HG03196 (cell line): ENCODE measurements at regions not wholly inside any gene's neighbourhood (a gene's known extent, or its start where the extent isn't known, plus 50 kb on each side); places are given as distances from the start of the nearest gene placed in this dataset.
"Not testable (repeated sequence)": the region's sequence is repeated elsewhere in the genome, so short reads cannot be mapped to it uniquely, and the experiment has no call there.

ENCODE experiments used
- ATAC-seq: cut with Tn5 transposase; IDR thresholded peaks from one replicate; pipeline ENCODE4 v1.9.1; 2021; ENCODE audit not compliant: unreplicated experiment

DNA sequence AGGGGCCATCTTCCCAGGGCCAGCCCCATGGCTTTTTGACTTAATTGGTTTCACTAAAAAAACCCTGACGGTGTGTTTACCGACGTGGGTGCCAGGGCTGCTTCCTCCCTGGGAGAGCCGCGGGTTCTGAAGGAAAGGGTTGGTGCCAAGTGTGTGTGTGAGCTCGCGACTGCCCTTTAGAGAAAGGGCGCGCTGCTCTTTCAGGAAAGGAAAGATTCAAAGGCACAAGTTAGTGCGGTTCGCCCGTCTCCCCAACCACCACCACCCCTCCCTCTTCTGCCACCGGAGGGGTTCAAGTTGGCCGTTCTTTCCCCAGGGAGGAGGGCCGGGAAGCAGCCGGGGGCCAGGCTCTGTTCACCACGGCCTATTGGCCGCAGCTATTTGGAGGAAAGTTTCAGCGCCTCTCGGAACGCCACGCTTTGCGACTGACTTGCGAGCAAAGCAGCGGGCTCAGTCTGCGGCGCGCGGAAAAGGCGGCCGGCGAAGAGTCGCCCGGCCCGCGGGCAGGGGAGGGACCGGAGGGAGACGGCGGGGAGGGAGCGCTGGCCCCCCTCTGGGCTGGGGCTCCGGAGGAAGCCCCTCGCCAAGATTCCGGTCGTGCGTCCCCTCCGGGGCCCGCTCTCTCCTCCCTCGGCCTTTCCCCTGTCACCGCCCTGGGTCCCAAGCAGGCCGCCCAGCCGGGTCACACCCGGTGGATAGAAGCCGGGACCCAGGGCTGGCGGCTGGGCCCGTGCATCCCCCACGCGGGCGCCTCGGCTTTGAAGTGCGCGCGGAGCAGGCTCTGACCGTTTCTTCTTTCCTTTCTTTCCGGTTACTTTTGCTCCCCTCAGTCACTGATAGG is 165.9 kb upstream of the PPP1R3A start:
- ATAC-seq: no peak

DNA sequence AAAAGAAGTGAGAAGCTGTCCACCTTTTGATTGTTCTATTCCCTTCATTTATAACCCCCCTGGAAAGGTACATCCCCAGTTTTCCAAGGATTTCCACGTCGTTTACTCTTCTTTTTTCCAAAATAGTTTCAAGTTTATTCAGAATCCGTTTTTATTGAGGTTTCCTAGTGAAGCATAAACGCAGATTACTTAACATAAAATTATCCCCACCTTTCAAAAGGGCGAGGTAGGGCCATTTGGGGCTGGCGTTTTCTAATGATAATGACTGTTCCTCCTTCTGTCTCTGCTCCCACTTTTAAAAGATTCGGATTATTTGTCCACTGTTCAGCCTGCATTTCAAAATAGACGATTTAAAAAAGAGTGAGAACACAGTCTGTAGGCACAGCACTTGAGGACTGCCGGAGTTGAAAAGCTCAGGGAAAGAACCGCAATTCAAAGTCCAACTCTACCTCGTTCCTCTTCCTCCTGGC is 165.2 kb upstream of the PPP1R3A start:
- ATAC-seq: no peak

DNA sequence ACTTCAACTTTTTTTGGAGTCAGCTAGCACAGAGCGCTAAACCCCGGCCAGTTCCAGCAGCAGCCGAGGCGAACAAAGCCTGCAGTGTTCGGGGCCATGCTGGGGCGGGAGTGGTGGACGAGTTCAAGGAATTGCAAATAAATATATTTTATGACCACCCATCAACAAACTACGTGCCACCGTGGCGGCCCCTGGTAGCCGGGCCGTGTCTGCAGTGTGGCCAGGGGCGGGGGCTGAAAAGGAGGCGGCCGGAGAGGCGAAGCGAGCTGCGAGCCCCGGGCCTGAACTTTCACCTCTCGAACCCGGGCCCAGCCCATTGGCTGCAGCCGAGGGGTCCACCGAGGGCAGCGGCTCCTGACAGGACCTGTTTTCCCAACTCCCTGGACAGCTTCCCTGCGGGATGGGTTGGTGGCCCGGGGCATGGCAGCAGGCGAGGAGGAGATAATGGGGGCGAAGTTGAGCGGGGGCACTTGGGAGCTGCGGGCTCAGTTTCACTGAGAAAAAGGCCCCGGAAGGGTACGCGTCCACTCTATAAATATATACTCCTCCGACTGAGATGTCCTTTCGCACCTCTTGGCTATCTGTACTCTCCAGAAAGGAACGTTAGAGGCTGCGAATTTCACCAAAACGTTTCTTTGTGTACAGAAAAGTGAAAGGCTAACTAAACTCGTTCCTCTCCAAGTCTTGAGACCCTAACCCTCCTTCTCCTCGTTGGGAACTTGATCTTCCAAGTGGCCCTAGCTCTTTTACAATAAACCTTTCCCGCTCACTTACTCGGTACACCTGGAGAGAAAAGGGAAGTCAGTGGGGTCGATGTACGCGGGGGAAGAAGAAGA is 164.6 kb upstream of the PPP1R3A start:
- no peak for ATAC-seq

DNA sequence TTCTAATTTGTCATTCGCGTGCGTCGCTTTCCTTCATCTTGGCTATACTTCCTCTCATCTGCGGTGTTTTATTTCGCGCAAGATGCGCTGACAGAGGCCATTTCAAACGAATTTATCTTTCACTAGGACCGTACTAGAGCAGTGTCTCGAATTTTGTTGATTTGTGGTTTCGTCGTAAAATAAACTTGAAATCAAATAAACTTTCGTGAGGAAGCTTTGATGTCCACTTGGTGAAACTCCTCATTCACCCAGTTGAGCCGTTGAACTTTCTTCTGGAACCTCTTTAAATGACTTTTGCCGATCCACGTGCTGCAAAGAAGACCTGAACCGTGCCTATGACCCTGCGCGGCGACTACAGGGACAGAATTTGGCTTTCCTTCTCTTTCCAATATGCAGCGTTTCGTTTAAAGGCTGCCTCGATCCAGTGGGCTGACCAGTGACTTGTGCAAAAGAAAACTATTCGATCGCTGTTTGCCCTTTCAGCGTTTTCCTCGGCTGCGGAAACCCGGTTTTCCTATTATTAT is 163.9 kb upstream of the PPP1R3A start:
- ATAC-seq: no peak

DNA sequence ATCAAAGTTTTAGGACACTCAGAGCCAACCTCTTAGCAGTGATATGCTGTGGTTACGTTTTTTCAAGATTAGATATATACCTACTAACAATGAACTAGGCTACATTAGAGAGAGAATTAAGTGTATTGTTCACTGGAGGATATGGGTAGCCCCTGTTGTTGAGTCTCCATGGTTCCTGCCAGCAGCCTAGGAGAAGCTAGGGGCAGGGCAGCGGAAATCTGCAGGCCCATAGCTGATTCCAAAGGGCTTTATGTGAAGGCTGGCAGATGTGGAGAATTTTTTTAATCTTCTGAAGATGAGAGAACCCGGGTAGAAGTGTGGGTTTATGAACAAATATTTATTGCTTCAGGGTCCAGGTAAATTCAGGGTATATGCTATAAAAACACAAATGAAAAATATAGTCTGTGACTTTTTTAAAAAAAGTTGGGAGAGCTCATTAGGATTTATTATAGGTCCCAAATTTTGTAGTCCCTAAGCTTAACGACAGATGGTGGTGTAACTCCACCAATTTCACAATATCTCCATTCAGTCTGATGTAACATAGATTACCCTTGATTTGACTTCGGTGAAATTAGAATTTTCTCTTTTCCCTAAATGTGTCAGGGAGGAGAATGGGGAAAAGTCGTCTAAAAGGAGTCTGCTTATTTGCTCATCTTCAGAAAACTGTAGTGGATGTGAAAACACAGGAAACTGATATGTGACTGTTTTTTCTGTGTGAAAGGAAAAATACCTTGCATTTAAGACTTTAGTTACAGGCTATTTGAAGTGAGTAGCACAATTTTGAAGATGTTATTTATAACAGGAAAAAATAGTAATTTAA is 163.0 kb upstream of the PPP1R3A start:
- no peak for ATAC-seq

DNA sequence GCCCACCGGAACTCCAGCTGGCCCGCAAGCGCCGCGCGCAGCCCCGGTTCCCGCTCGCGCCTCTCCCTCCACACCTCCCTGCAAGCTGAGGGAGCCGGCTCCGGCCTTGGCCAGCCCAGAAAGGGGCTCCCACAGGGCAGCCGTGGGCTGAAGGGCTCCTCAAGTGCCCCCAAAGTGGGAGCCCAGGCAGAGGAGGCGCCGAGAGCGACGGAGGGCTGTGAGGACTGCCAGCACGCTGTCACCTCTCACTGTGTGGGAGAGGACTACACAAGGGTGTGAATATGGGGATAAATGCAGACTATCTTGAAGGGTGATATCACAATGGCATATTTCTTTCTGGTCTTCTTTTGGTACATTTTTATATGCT is 158.3 kb upstream of the PPP1R3A start:
- not testable (repeated sequence) for ATAC-seq

DNA sequence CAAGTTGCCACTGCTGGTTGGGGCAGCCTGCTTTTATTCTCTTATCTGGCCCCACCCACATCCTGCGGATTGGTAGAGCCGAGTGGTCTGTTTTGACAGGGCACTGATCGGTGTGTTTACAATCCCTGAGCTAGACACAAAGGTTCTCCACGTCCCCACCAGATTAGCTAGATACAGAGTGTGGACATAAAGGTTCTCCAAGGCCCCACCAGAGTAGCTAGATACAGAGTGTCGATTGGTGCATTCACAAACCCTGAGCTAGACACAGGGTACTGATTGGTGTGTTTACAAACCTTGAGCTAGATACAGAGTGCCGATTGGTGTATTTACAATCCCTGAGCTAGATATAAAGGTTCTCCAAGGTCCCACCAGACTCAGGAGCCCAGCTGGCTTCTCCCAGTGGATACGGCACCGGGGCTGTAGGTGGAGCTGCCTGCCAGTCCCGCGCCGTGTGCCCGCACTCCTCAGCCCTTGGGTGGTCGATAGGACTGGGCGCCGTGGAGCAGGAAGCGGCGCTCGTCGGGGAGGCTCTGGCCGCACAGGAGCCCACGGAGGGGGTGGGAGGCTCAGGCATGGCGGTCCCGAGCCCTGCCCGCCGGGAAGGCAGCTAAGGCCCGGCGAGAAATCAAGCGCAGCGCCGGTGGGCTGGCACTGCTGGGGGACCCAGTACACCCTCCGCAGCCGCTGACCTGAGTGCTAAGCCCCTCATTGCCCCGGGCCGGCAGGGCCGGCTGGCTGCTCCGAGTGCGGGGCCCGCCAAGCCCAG is 157.8 kb upstream of the PPP1R3A start:
- ATAC-seq: not testable (repeated sequence)

DNA sequence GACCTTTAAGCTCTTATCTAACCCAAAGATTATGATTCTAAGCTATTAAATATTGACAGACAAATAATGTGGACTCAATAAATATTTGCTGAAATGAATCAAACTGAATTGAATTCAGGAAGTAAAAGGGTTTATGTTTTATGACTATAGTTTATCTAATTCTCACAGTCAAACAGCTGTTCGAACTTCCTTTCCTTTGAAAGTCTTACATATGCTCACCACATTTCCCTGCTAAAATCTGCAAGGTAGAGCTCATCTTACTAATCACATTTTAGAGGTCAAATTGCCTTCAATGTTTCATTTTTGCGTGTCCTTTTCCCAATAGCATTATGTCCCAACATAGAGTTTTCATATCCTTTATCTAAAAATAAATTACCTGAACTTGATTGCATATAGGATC is 154.9 kb upstream of the PPP1R3A start:
- no peak for ATAC-seq

DNA sequence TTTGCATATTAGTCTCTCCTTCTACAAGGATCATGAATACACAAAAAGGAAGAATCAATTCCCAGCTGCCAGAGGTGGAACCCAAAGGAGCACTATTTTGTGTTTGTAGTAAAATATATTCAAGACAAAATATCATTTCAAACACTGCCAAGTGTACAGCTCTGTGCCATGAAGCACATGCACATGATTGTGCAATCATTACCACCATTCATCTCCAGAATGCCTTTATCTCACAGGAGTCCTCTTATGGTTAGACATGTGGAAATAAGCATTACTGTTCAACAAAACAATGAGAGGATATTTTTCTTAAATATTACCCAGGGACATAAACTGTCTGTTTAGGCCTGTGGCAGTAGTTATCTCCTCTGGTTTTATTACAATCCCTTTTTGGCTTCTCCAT is 151.4 kb upstream of the PPP1R3A start:
- ATAC-seq: no peak

DNA sequence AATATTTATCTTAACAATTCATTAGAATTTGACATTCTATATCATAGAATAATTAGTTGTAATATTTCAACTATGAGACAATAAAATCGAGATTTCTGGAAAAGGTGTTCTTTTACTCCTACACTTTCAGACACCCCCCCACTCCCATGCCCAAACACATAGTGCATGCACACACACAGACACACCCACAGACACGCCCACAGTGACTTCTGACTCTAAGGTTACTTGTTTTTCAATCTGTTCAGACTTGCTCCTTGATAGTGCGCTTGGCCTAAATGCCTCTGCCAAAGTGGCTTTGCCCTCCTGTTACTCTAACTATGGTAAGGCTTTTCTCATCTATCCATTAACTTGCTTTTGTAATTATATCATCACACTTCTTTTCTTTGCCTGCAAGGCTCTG is 144.0 kb upstream of the PPP1R3A start:
- no peak for ATAC-seq

DNA sequence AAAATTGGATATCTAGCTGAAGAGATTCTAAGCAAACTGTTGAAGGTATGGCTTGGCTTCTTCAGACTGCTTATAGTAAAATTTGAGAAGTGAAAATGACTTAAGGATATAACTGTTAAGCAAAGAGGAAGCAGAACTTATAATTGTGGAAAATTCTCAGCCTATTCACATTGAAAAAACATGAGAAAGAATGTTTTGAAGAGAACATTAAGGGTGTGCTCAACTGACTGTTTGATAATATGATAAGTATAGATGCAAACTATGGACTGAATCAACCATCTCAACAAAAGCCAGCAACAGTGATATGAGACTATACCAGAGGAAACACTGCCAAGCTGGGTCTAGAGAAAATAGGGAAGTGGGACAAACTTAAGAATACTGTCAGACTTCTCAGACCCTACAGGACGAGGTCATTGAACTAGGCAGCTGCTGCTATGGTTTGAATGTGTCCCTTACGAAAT is 133.1 kb upstream of the PPP1R3A start:
- ATAC-seq: peak; percentile 67

DNA sequence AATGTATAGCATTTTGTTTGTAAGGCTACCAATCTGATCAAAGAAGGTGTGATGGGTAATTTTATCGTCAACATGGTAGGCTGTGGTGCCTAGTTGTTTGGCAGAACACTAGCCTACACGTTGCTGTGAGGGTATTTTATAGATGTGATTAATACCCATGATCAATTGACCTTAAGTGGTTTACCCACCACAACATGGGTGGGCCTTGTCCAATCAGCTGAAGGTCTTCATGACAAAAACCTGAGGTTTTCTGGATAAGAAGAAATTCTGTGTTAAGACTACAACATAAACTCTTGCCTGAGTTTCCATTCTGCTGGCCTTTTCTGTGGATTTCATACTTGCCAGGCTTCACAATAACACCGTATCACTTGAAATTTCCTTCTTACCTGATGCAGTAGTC is 131.8 kb upstream of the PPP1R3A start:
- no peak for ATAC-seq

DNA sequence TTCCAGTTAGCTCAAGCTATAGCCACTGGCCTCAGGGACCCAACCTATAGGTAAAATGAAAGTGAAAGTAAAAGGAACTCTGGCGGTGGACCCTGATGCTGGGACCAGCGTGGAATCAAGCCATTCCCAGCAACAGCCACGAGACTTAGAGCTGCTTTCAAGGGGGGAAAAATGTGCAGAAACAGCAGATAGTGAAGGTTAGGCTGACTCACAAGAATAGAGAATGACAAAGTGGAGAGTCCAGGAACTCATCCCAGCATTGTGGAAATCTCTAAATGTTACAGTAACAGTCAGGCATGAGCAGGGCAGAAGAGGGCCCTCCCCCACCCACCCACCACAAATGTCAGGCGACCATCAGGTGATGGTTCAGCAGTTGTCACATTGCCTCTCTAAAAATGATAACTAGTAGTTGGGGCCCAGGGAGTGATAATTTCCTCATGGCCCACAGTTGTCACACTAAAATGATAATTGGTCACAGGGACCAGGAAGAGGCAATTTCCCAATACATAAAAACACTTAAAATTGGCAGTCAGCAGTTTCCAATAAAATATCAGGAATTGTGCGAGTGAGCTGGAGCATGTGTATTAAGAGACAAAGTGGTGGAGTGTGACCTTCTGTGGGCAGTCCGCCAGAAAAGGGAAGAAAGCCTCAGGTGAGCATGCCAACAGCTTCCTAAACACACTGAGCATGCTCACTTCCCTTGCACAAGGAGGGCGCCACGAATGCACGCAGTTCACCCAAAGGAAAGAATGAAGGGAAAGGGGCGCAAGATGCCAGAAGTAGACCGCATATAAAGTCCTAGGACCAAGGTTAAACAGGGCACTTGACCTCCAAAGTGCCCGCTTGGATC is 129.8 kb upstream of the PPP1R3A start:
- peak; percentile 45 for ATAC-seq

DNA sequence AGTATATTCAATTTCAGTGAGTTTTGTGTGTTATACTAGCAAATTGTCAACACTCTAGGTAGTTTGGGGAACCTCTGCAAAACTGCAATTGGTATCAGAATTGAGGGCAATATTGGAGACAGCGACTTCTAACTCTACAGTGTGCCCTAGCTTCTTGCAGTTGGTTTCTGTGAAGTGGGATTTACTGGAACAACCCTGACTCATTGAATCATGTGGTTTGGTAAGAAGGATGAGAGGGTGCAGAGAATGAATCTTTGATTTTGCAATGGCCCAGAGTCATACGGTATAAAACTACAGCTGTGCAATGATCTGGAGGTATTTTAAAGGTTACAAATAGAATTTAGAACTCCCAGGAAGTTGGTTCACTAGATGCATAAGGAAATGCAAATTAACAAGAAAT is 129.1 kb upstream of the PPP1R3A start:
- no peak for ATAC-seq

DNA sequence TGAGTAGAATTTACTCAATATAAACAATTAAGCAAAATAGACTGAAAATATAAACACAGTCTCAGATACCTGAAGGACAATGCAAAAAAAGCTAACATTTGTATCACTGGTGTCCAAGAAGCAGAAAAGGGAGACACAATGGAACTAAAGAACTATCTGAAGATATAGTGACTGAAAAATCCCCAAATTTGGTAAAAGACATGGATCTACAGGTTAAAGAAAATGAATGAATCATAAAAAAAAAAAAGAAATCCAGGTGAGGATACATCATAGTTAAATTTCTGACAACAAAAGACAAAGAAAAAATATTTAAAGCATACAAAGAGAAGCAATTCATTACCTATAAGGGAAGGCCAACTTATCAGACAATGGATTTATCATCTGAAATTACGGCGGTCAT is 114.7 kb upstream of the PPP1R3A start:
- no peak for ATAC-seq

DNA sequence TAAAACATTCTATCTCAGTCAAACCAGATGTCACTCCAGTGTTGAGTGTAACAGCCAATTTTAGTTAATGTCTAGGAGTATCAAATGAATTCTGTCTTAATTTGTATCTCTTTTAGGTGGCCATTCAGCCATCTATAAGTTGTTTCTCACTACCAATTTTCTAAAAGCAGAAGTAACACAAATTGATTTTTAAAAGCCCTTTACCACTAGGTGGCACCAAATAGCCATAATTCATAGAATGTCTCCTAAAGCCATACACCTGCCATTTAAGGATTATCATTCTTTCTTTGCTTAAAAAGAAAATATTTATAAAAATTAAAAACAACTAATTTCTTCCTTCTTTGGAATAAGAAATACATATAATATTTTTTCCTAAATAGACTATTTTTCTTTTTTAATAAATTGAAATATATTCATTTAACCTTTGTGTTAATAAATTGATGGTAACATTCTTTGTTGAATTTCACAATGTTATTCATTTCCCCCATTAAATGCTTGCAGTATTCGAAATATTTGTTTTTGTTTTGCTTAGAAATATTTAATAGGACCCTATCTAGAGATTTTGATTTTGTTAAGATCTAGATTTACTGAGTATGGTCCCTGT is 107.8 kb upstream of the PPP1R3A start:
- ATAC-seq: peak; percentile 83

DNA sequence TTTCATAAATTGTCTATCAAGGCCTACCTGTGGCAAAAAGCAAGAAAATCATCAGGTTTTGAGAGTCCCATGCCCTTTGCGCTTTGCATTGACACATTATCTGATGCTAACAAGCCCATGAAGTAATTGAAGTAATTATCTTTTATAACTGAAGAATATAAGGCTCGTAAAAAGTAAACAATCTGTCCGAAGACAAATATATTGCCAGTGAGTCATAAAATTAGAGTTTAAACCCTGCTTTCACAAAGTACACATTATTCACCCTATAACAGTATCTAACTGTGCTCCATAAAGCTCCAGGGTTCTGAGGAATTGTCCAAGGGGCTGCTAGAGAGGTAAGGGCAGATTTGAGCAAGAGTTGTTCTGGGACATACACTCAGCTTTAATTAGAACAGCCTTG is 102.3 kb upstream of the PPP1R3A start:
- no peak for ATAC-seq

DNA sequence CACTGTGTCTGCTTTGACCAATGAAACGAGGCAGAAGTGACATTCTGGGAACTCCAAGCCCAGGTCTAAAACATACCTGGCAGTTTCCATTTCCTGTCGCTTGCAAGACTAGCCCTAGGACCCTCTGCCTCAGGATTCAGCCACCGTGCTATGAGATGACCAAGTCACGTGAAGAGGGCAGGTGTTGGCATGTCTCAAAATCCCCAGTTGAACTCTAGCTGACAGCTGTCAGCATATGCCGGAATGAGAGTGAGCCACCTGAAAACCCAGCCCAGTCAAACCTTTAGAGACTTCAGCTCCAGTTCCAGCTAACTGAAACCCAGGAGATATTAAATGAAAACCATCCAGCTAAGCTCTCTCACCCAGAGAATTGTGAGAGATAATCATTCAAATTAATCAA is 89.9 kb upstream of the PPP1R3A start:
- ATAC-seq: no peak

DNA sequence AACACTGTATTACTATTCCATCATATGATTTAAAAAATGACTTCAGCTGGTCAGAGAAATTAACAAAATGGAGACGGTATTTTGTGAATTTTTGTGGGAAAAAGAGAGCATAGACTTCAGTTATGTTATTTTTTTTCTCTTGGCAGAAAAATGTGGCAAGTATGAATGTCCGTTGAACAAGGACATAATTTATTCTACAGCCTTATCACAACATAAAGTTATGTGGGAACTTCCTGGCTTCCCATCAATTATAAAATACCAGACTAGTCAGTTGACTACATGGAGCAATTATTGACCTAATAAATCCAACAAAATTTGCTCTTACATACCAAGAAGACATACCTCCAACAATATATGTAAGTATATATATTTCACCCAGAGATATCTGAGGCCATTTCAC is 88.6 kb upstream of the PPP1R3A start:
- no peak for ATAC-seq
